AG04450 (cell line): ENCODE measurements at regions not wholly inside any gene's neighbourhood (a gene's known extent, or its start where the extent isn't known, plus 50 kb on each side); places are given as distances from the start of the nearest gene placed in this dataset.

Source experiments
- CTCF ChIA-PET: fragments of 300-600, 350-600 bp; formaldehyde crosslinking; extraction: SDS; loops from one replicate; lab custom pipeline; 2022; ENCODE audit warnings: antibody characterized with exemption, inconsistent platforms; lab: Charles Lee
- POLR2A ChIA-PET: fragments of 350-600 bp; formaldehyde crosslinking; extraction: SDS; loops from one replicate; lab custom pipeline; 2021; ENCODE audit warnings: antibody characterized with exemption, inconsistent platforms; lab: Yijun Ruan, JAX
- DNase-seq: peaks from one replicate; pipeline ENCODE4 v3.0.0-alpha.2; 2011; ENCODE audit warnings: low read depth, low spot score
- H3K27ac ChIP-seq: one replicate; pipeline ENCODE4 v1.5.1; 2012; ENCODE audit warnings: low read depth, low read length, control low read depth
- H3K27me3 ChIP-seq: one replicate; pipeline ENCODE4 v1.6.0; 2012; ENCODE audit warnings: low read length; ENCODE audit not compliant: control insufficient read depth, insufficient read depth
- H3K4me3 ChIP-seq: 2 replicates; pipeline ENCODE4 v1.5.1; 2011; ENCODE audit warnings: mild to moderate bottlenecking, low read depth, low read length, control low read depth
- H3K9me3 ChIP-seq: 2 replicates; pipeline ENCODE4 v1.5.1; 2012; ENCODE audit warnings: low read length; ENCODE audit not compliant: control insufficient read depth, insufficient read depth
- TF ChIP-seq, protein P1 (sequence below): IDR thresholded peaks from 2 replicates; pipeline ENCODE4 v1.5.1; 2011; ENCODE audit warnings: low read depth, low read length, control low read depth, inconsistent platforms

DNA sequence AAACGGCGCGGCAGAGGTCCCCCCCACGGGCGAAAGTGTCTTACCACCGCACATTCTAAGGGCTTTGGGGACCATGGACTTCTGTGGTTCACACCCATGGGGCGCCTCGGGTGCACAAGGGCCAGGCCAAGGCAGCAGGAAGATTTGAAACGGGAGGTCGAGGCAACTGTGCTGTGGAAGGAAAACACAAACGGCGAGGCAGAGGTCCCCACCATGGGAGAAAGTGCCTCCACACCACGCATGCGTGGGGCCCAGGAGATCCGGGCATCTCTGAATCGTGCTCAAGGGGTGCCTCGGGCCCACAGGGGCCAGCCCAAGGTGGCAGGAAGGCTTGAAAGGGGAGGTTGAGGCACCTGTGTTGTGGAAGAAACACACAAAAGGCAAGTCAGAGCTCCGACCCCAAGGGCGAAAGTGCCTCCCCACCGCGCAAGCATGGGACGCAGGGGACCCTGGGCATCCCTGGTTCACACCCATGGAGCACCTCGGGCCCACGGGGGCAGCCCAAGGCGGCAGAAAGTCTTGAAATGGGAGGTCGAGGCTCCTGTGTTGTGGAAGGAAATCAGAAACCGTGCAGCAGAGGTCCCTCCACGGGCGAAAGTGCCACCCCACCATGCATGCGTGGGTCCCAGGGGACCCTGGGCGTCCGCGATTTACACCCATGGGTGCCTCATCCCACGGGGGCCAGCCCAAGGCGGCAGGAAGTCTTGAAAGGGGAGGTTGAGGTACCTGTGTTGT lies 371.0 kb downstream of the ALG10 start:
- H3K9me3 ChIP-seq: peaks cover 100% of the 10 kb centered on the region

DNA sequence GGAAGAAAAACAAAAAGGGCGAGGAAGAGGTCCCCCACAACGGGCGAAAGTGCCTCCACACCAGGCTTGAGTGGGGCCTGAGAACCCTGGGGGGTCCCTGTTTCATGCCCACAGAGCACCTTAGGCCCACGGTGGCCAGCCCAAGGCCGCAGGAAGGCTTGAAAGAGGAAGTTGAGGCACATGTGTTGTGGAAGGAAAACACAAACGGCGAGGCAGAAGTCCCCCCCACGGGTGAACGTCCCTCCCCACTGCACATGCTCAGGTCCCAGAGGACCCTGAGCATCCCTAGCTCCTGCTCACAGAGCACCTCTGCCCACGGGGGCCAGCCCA lies 371.5 kb downstream of the ALG10 start:
- ChIA-PET CTCF (no interaction called here), POLR2A (no interaction called here)
- no peak overlapping the region for H3K4me3 ChIP-seq
- peaks cover 100% of the 10 kb centered on the region for H3K9me3 ChIP-seq
- no peaks in the 10 kb centered on the region for H3K27me3 ChIP-seq
- no peak overlapping the region for H3K27ac ChIP-seq
- no peak for DNase-seq
- TF ChIP-seq, protein P1, sequence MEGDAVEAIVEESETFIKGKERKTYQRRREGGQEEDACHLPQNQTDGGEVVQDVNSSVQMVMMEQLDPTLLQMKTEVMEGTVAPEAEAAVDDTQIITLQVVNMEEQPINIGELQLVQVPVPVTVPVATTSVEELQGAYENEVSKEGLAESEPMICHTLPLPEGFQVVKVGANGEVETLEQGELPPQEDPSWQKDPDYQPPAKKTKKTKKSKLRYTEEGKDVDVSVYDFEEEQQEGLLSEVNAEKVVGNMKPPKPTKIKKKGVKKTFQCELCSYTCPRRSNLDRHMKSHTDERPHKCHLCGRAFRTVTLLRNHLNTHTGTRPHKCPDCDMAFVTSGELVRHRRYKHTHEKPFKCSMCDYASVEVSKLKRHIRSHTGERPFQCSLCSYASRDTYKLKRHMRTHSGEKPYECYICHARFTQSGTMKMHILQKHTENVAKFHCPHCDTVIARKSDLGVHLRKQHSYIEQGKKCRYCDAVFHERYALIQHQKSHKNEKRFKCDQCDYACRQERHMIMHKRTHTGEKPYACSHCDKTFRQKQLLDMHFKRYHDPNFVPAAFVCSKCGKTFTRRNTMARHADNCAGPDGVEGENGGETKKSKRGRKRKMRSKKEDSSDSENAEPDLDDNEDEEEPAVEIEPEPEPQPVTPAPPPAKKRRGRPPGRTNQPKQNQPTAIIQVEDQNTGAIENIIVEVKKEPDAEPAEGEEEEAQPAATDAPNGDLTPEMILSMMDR: no peak

More for the DNA sequence above, 371.0 kb downstream of the ALG10 start:
- TF ChIP-seq, protein P1: no peak
- POLR2A ChIA-PET: no interaction called here
- Histone ChIP-seq H3K27me3 (no peaks in the 10 kb centered on the region), H3K4me3 (no peak overlapping the region), H3K27ac (no peak overlapping the region)
- CTCF ChIA-PET: no interaction called here
- DNase-seq: no peak

DNA sequence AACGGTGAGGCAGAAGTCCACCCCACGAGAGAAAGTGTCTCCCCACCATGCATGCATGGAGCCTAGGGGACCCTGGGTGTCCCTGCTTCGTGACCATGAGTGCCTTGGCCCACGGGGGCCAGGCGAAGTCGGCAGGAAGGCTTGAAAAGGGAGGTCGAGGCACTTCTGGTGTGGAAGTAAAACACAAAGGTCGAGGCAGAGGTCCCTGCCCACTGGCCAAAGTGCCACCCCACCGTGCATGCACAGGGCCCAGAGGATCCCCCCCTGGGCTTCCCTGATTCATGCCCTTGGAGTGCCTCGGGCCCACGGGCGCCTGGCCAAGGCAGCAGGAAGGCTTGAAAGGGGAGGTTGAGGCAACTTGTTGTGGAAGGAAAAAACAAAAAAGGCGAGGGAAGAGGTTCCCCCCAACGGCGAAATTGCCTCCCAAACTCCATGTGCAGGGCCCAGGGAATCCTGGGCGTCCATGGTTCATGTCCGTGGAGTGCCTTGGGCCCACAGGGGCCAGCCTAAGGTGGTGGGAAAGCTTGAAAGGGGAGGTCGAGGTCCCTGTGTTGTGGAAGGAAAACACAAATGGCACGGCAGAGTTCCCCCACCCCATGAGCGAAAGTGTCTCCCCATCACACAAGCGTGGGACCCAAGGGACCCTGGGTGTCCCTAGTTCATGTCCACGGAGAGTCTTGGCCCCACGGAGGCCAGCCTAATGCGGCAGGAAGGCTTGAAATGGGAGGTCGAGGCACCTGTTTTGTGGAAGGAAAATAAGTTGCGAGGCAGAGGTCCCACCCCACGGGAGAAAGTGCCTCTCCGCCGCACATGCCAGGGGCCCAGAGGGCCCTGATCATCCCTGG lies 372.1 kb downstream of the ALG10 start:
- POLR2A ChIA-PET: no interaction called here

DNA sequence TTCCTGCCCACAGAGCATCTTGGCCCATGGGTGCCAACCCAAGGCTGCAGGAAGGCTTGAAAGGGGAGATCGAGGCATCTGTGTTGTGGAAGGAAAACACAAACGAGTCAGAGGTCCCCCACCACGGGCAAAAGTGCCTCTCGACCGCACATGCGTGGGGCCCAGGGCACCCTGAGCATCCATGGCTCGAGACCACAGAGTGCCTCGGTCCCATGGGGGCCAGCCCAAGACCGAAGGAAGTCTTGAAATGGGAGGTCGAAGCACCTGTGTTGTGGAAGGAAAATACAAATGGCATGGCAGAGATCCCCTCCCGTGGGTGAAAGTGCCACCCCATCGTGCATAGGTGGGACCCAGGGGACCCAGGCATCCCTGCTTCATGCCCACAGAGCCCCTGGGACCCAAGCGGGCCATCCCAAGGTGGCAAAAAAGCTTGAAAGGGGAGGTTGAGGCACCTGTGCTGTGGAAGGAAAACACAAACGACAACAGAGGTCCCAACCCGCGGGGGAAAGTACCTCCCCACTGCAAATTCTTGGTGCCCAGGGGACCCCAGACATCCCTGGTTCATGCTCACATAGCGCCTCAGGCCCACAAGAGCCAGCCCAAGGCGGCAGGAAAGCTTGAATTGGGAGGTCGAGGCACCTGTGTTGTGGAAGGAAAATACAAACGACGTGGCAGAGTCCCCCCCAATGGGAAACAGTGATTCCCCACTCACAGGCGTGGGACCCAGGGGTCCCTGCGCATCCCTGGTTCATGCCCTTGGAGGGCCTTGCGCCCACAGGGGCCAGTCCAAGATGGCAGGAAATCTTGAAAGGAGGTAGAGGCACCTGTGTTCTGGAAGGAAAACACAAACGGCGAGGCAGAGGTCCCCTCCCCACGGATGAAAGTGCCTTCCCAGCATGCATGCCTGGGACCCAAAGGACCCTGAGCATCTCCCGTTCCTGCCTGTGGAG lies 373.0 kb downstream of the ALG10 start:
- POLR2A ChIA-PET: no interaction called here
- Histone ChIP-seq H3K4me3 (no peak overlapping the region), H3K9me3 (peaks cover 100% of the 10 kb centered on the region), H3K27ac (no peak overlapping the region), H3K27me3 (no peaks in the 10 kb centered on the region)
- TF ChIP-seq, protein P1: no peak
- DNase-seq: no peak
- CTCF ChIA-PET: no interaction called here

More for the DNA sequence above, 372.1 kb downstream of the ALG10 start:
- DNase-seq: no peak
- Histone ChIP-seq H3K27me3 (no peaks in the 10 kb centered on the region), H3K27ac (no peak overlapping the region), H3K4me3 (no peak overlapping the region), H3K9me3 (peaks cover 100% of the 10 kb centered on the region)
- CTCF ChIA-PET: no interaction called here
- TF ChIP-seq, protein P1: no peak
